NCI-H2107 (cell line): ENCODE measurements at regions not wholly inside any gene's neighbourhood (a gene's known extent, or its start where the extent isn't known, plus 50 kb on each side); places are given as distances from the start of the nearest gene placed in this dataset.
"Not testable (repeated sequence)": the region's sequence is repeated elsewhere in the genome, so short reads cannot be mapped to it uniquely, and the experiment has no call there.

Experiments used
- DNase-seq: peaks from one replicate; lab custom pipeline; 2025; lab: John Stamatoyannopoulos, UW

- DNase-seq, result no peak
These were observed 175.5 kb upstream of the PTBP2 start for GRCh38 chr1:96545935-96546656.

GRCh38 chr1:96550061-96550460 is 171.5 kb upstream of the PTBP2 start:
- no peak for DNase-seq

GRCh38 chr1:96552451-96552850 is 169.1 kb upstream of the PTBP2 start:
- DNase-seq, result no peak

GRCh38 chr1:96553811-96554210 is 167.8 kb upstream of the PTBP2 start:
- DNase-seq, result no peak

- no peak for DNase-seq
These were observed 167.2 kb upstream of the PTBP2 start for GRCh38 chr1:96554364-96554763.

GRCh38 chr1:96557336-96557735 is 164.2 kb upstream of the PTBP2 start:
- DNase-seq, result no peak

- no peak for DNase-seq
These were observed 162.9 kb upstream of the PTBP2 start for GRCh38 chr1:96558635-96559034.

- no peak for DNase-seq
These were observed 162.4 kb upstream of the PTBP2 start for GRCh38 chr1:96559181-96559580.

- DNase-seq, result no peak
These were observed 161.6 kb upstream of the PTBP2 start for GRCh38 chr1:96559707-96560596.

GRCh38 chr1:96562094-96562493 is 159.5 kb upstream of the PTBP2 start:
- no peak for DNase-seq

- DNase-seq, result not testable (repeated sequence)
These were observed 157.2 kb upstream of the PTBP2 start for GRCh38 chr1:96564401-96564800.

GRCh38 chr1:96565546-96565945 is 156.0 kb upstream of the PTBP2 start:
- no peak for DNase-seq

- no peak for DNase-seq
These were observed 152.9 kb upstream of the PTBP2 start for GRCh38 chr1:96568639-96569038.

GRCh38 chr1:96569288-96569687 is 152.3 kb upstream of the PTBP2 start:
- DNase-seq, result no peak

- DNase-seq, result no peak
These were observed 141.9 kb upstream of the PTBP2 start for GRCh38 chr1:96579636-96580035.

GRCh38 chr1:96580920-96581319 is 140.7 kb upstream of the PTBP2 start:
- DNase-seq, result no peak

- DNase-seq, result no peak
These were observed 139.8 kb upstream of the PTBP2 start for GRCh38 chr1:96581772-96582171.

- DNase-seq, result no peak
These were observed 137.7 kb upstream of the PTBP2 start for GRCh38 chr1:96583903-96584302.

- DNase-seq, result no peak
These were observed 134.4 kb upstream of the PTBP2 start for GRCh38 chr1:96587222-96587621.

GRCh38 chr1:96588416-96588995 is 133.1 kb upstream of the PTBP2 start:
- DNase-seq, result no peak

GRCh38 chr1:96595530-96595929 is 126.1 kb upstream of the PTBP2 start:
- DNase-seq, result not testable (repeated sequence)

GRCh38 chr1:96596226-96596922 is 125.2 kb upstream of the PTBP2 start:
- no peak for DNase-seq
